H1 (cell line): ENCODE measurements at regions not wholly inside any gene's neighbourhood (a gene's known extent, or its start where the extent isn't known, plus 50 kb on each side); places are given as distances from the start of the nearest gene placed in this dataset.

ENCODE experiments used
- BRCA1 ChIP-seq: IDR thresholded peaks from 2 replicates; pipeline ENCODE4 v1.6.1; 2012; ENCODE audit warnings: low read depth, low read length, improper control_type of control experiment
- CHD7 ChIP-seq: fragments of 300-600 bp; sonication (generic); IDR thresholded peaks from 2 replicates; pipeline ENCODE4 v1.7.1; 2012; ENCODE audit warnings: low read length, moderate library complexity, mild to moderate bottlenecking, inconsistent platforms; ENCODE audit not compliant: insufficient replicate concordance
- JUN ChIP-seq: IDR thresholded peaks from 2 replicates; pipeline ENCODE4 v1.6.1; 2011; ENCODE audit warnings: low read depth, mild to moderate bottlenecking, improper control_type of control experiment, low read length
- KDM1A ChIP-seq: fragments of 200-600, 300-600 bp; sonication (generic); IDR thresholded peaks from 2 replicates; pipeline ENCODE4 v1.7.1; 2016; ENCODE audit warnings: mild to moderate bottlenecking, low read length, borderline replicate concordance
- MAX ChIP-seq: IDR thresholded peaks from 2 replicates; pipeline ENCODE4 v1.6.1; 2012; ENCODE audit warnings: inconsistent platforms
- POLR2A ChIP-seq, 2 experiments: IDR thresholded peaks; 1 replicate in 1 of 2; 2 replicates in 1 of 2; pipeline ENCODE4 v1.6.1; 2011; ENCODE audit warnings: low read depth in 2 of 2, low read length in 2 of 2, mild to moderate bottlenecking in 2 of 2; ENCODE audit errors: control extremely low read depth in 1 of 2
- RBBP5 ChIP-seq: IDR thresholded peaks from 2 replicates; pipeline ENCODE4 v1.7.1; 2012; ENCODE audit warnings: low read depth, mild to moderate bottlenecking, inconsistent platforms, low read length, moderate library complexity, borderline replicate concordance
- SIN3A ChIP-seq, 2 experiments: IDR thresholded peaks in 1 of 2; conservative IDR thresholded peaks in 1 of 2; 2 replicates each; pipeline ENCODE4 v1.6.1; 2011 to 2012; ENCODE audit warnings: low read length in 2 of 2, improper control_type of control experiment in 1 of 2, low read depth in 1 of 2, mild to moderate bottlenecking in 1 of 2
- TBP ChIP-seq: IDR thresholded peaks from 2 replicates; pipeline ENCODE4 v1.6.1; 2011; ENCODE audit warnings: low read depth, low read length, improper control_type of control experiment
- USF2 ChIP-seq: IDR thresholded peaks from 2 replicates; pipeline ENCODE4 v1.6.1; 2011; ENCODE audit warnings: low read length, improper control_type of control experiment
- YY1 ChIP-seq: IDR thresholded peaks from 2 replicates; pipeline ENCODE4 v1.6.1; 2011; ENCODE audit warnings: low read depth, mild to moderate bottlenecking, low read length

- no peak for TF ChIP-seq CHD7
- TF ChIP-seq KDM1A = no peak
- TF ChIP-seq TBP = no peak
- no peak for TF ChIP-seq YY1
- TF ChIP-seq MAX = no peak
- TF ChIP-seq SIN3A (conservative IDR thresholded peaks at IDR 0.05 in 1 of 2, IDR thresholded peaks at IDR 0.05 in 1 of 2; ENCODE audit: low read depth in 1 of 2, low read length in 2 of 2) = no peak
- no peak for TF ChIP-seq BRCA1
- TF ChIP-seq JUN = no peak
- no peak for TF ChIP-seq RBBP5
- TF ChIP-seq USF2 = no peak
- TF ChIP-seq POLR2A (IDR thresholded peaks at IDR 0.05; ENCODE audit: control extremely low read depth in 1 of 2, low read depth in 2 of 2, low read length in 2 of 2) = no peak
These were observed 109.8 kb upstream of the WARS2 start (continued) for GRCh38 chr1:119250299-119250698.
